ENCODE measurements at regions not wholly inside any gene's neighbourhood (a gene's known extent, or its start where the extent isn't known, plus 50 kb on each side); places are given as distances from the start of the nearest gene placed in this dataset.

- H3K4me3 ChIP-seq (replicated peaks in 1 of 3; ENCODE audit: low read depth in 2 of 3, low read length in 3 of 3) = no peak overlapping the region
- no peak overlapping the region for H3K4me2 ChIP-seq (replicated peaks; ENCODE audit: extremely low read depth, low read length, poor library complexity, severe bottlenecking)
- H3K9me3 ChIP-seq (replicated peaks in 1 of 2; ENCODE audit: control insufficient read depth in 1 of 2, insufficient read depth in 1 of 2, low read length in 2 of 2) = no peaks in the 10 kb centered on the region
- no peaks in the 10 kb centered on the region for H3K79me2 ChIP-seq (ENCODE audit: insufficient read depth, low read length)
- no peaks in the 10 kb centered on the region for H3K36me3 Mint-ChIP-seq
- H3K9me3 Mint-ChIP-seq = no peaks in the 10 kb centered on the region
- intact Hi-C loops (cut with micrococcal nuclease) = no loop called here
- H3K27ac ChIP-seq (ENCODE audit: low read depth in 1 of 2, low read length in 2 of 2) = no peak overlapping the region
- WGBS (ENCODE audit: insufficient coverage) = 86% methylated on average over 2 of the region's 2 CpGs
- no peak overlapping the region for H3K4me3 Mint-ChIP-seq
- no peak overlapping the region for H3K27ac Mint-ChIP-seq
- H3K27me3 Mint-ChIP-seq (ENCODE audit: low read depth in 3 of 3) = peaks cover 0 to 2% (median 0%) of the 10 kb centered on the region in 3 donors
- peaks cover 7% of the 10 kb centered on the region for H3K4me1 Mint-ChIP-seq
- DNase-seq = no peak
- H4K20me1 ChIP-seq (ENCODE audit: insufficient read depth, low read length) = no peaks in the 10 kb centered on the region
- no peak overlapping the region for H3K9ac ChIP-seq (ENCODE audit: insufficient read depth, low read length, poor library complexity, severe bottlenecking)
- H3K27me3 ChIP-seq (ENCODE audit: control insufficient read depth in 2 of 2, insufficient read depth in 2 of 2, low read length in 2 of 2) = no peaks in the 10 kb centered on the region
- no peak overlapping the region for H2AFZ ChIP-seq (ENCODE audit: insufficient read depth, low read depth, low read length, poor library complexity, severe bottlenecking)
- no peaks in the 10 kb centered on the region for H3K36me3 ChIP-seq (replicated peaks in 1 of 2; ENCODE audit: control insufficient read depth in 1 of 2, insufficient read depth in 2 of 2, low read length in 2 of 2)
- no peak for TF ChIP-seq CTCF (IDR thresholded peaks at IDR 0.05)
- no peaks in the 10 kb centered on the region for H3K4me1 ChIP-seq (ENCODE audit: control insufficient read depth in 1 of 2, insufficient read depth in 2 of 2, low read length in 2 of 2)
These were observed 93.7 kb upstream of the USP15 start for GRCh38 chr12:62166525-62166924.

- Histone ChIP-seq H3K79me2 (ENCODE audit: insufficient read depth, low read length) (no peaks in the 10 kb centered on the region), H4K20me1 (ENCODE audit: insufficient read depth, low read length) (no peaks in the 10 kb centered on the region), H3K4me3 (replicated peaks in 1 of 3; ENCODE audit: low read depth in 2 of 3, low read length in 3 of 3) (no peak overlapping the region), H2AFZ (ENCODE audit: insufficient read depth, low read depth, low read length, poor library complexity, severe bottlenecking) (no peak overlapping the region), H3K4me1 (ENCODE audit: control insufficient read depth in 1 of 2, insufficient read depth in 2 of 2, low read length in 2 of 2) (no peaks in the 10 kb centered on the region), H3K9me3 (replicated peaks in 1 of 2; ENCODE audit: control insufficient read depth in 1 of 2, insufficient read depth in 1 of 2, low read length in 2 of 2) (no peaks in the 10 kb centered on the region), H3K27me3 (ENCODE audit: control insufficient read depth in 2 of 2, insufficient read depth in 2 of 2, low read length in 2 of 2) (no peaks in the 10 kb centered on the region), H3K9ac (ENCODE audit: insufficient read depth, low read length, poor library complexity, severe bottlenecking) (no peak overlapping the region), H3K36me3 (replicated peaks in 1 of 2; ENCODE audit: control insufficient read depth in 1 of 2, insufficient read depth in 2 of 2, low read length in 2 of 2) (no peaks in the 10 kb centered on the region), H3K27ac (ENCODE audit: low read depth in 1 of 2, low read length in 2 of 2) (no peak overlapping the region), H3K4me2 (replicated peaks; ENCODE audit: extremely low read depth, low read length, poor library complexity, severe bottlenecking) (no peak overlapping the region)
- intact Hi-C loops (cut with micrococcal nuclease) = no loop called here
- no peak overlapping the region for H3K27ac Mint-ChIP-seq
- no CpG with 5 or more reads among the region's 2 CpGs for WGBS (ENCODE audit: insufficient coverage)
- peaks cover 7% of the 10 kb centered on the region for H3K4me1 Mint-ChIP-seq
- no peaks in the 10 kb centered on the region for H3K36me3 Mint-ChIP-seq
- no peak for TF ChIP-seq CTCF (IDR thresholded peaks at IDR 0.05)
- DNase-seq = no peak
- no peaks in the 10 kb centered on the region for H3K9me3 Mint-ChIP-seq
- peaks cover 0 to 2% (median 0%) of the 10 kb centered on the region in 3 donors for H3K27me3 Mint-ChIP-seq (ENCODE audit: low read depth in 3 of 3)
- H3K4me3 Mint-ChIP-seq = no peak overlapping the region
These were observed 91.8 kb upstream of the USP15 start for GRCh38 chr12:62168411-62168810.

All from CD14-positive monocyte (primary cell).